HCT116 (cell line): ENCODE measurements at regions not wholly inside any gene's neighbourhood (a gene's known extent, or its start where the extent isn't known, plus 50 kb on each side); places are given as distances from the start of the nearest gene placed in this dataset.

Source experiments
- ATAC-seq: fragments of 200-7000 bp; cut with Tn5 transposase; 2 replicates; pipeline ENCODE4 v1.9.1; 2020; ENCODE audit warnings: mild to moderate bottlenecking, moderate library complexity
- BruUV-seq: library from RNA; stranded (reverse); fragments of 400-500 nt; replicated peaks from 2 replicates; lab custom pipeline; 2021; lab: Mats Ljungman, UMichigan
- CTCF ChIA-PET: fragments of 300-600 bp; sonication (Branson Sonifier 250); formaldehyde crosslinking; loops from one replicate; lab custom pipeline; 2021; ENCODE audit warnings: antibody characterized with exemption; lab: Charles Lee
- POLR2A ChIA-PET: fragments of 300-600, 350-600 bp; sonication (Branson Sonifier 250); formaldehyde crosslinking; loops from one replicate; lab custom pipeline; 2021; ENCODE audit warnings: antibody characterized with exemption; lab: Charles Lee
- RAD21 ChIA-PET, 2 experiments: fragments of 300-600 bp; sonication (Branson Sonifier 250); formaldehyde crosslinking; loops; one replicate each; lab custom pipeline; 2023; ENCODE audit warnings: low total read pairs in 2 of 2; ENCODE audit not compliant: uncharacterized antibody in 2 of 2, unreplicated experiment in 2 of 2, low non-redundant PET in 1 of 2; lab: Charles Lee
- DNase-seq: peaks from one replicate; pipeline ENCODE4 v3.0.0-alpha.2; 2010; ENCODE audit warnings: low read depth, low spot score
- H2AFZ ChIP-seq: fragments of 200-600 bp; shearing (Covaris generic), sonication (generic); 2 replicates; pipeline ENCODE4 v1.6.1; 2017; ENCODE audit warnings: low read depth, mixed run types, mixed read lengths, antibody characterized with exemption, low read length; ENCODE audit not compliant: poor library complexity, severe bottlenecking
- H3K27ac ChIP-seq: 2 replicates; pipeline ENCODE4 v1.5.1; 2012; ENCODE audit warnings: low read depth, low read length
- H3K27me3 ChIP-seq: fragments of 200-600 bp; sonication (generic); 2 replicates; pipeline ENCODE4 v1.6.1; 2016; ENCODE audit warnings: mixed run types, low read length, mixed read lengths; ENCODE audit not compliant: insufficient read depth
- H3K36me3 ChIP-seq, 2 experiments: fragments of 200-500 bp in 1 of 2; fragments of 200-600 bp in 1 of 2; sonication (Bioruptor generic) in 1 of 2; sonication (generic) in 1 of 2; 2 replicates each; pipeline versions ENCODE4 v1.5.1 to v1.6.1; 2014 to 2016; ENCODE audit warnings: low read length in 2 of 2, inconsistent platforms in 1 of 2, mixed read lengths in 1 of 2, mixed run types in 1 of 2; ENCODE audit not compliant: insufficient read depth in 2 of 2, control insufficient read depth in 1 of 2
- H3K4me1 ChIP-seq, 2 experiments: fragments of 200-600 bp in 1 of 2; sonication (generic) in 1 of 2; 2 replicates each; pipeline versions ENCODE4 v1.5.1 to v1.6.1; 2012 to 2017; ENCODE audit warnings: low read length in 2 of 2, inconsistent platforms in 1 of 2, mild to moderate bottlenecking in 1 of 2, mixed read lengths in 1 of 2, mixed run types in 1 of 2, moderate library complexity in 1 of 2; ENCODE audit not compliant: insufficient read depth in 2 of 2, control insufficient read depth in 1 of 2
- H3K4me2 ChIP-seq: fragments of 200-600 bp; sonication (generic); 2 replicates; pipeline ENCODE4 v1.6.1; 2017; ENCODE audit warnings: mixed run types, low read length, mixed read lengths
- H3K4me3 ChIP-seq, 2 experiments: fragments of 200-600 bp in 1 of 2; sonication (generic) in 1 of 2; replicated peaks in 1 of 2; 2 replicates each; pipeline ENCODE4 v1.5.1; 2011 to 2016; ENCODE audit warnings: low read length in 2 of 2, control low read depth in 1 of 2, low read depth in 1 of 2, mild to moderate bottlenecking in 1 of 2, mixed read lengths in 1 of 2, mixed run types in 1 of 2
- H3K79me2 ChIP-seq: fragments of 200-600 bp; sonication (generic); 2 replicates; pipeline ENCODE4 v1.6.1; 2017; ENCODE audit warnings: mild to moderate bottlenecking, mixed run types, low read length, moderate library complexity, mixed read lengths; ENCODE audit not compliant: insufficient read depth
- H3K9ac ChIP-seq: fragments of 200-600 bp; sonication (generic); 2 replicates; pipeline ENCODE4 v1.6.1; 2016; ENCODE audit warnings: low read length, mixed read lengths
- H3K9me2 ChIP-seq: fragments of 200-600 bp; sonication (generic), shearing (Covaris generic); 2 replicates; pipeline ENCODE4 v1.6.1; 2017; ENCODE audit warnings: mixed run types, mild to moderate bottlenecking, moderate library complexity; ENCODE audit not compliant: insufficient read depth
- H3K9me3 ChIP-seq, 2 experiments: fragments of 200-500 bp in 1 of 2; fragments of 200-600 bp in 1 of 2; sonication (Bioruptor generic) in 1 of 2; sonication (generic) in 1 of 2; 2 replicates each; pipeline ENCODE4 v1.6.1; 2014 to 2017; ENCODE audit warnings: low read length in 2 of 2, mixed read lengths in 2 of 2, inconsistent platforms in 1 of 2, low read depth in 1 of 2, mild to moderate bottlenecking in 1 of 2, mixed run types in 1 of 2, moderate library complexity in 1 of 2; ENCODE audit not compliant: control insufficient read depth in 1 of 2, insufficient read depth in 1 of 2
- H4K20me1 ChIP-seq: fragments of 200-600 bp; sonication (generic), shearing (Covaris generic); 2 replicates; pipeline ENCODE4 v1.6.1; 2017; ENCODE audit warnings: mixed run types, mild to moderate bottlenecking, moderate library complexity; ENCODE audit not compliant: insufficient read depth
- CEBPB ChIP-seq: IDR thresholded peaks from 2 replicates; pipeline ENCODE4 v1.6.1; 2012; ENCODE audit warnings: low read depth
- ELF1 ChIP-seq: IDR thresholded peaks from 2 replicates; pipeline ENCODE4 v1.6.1; 2012; ENCODE audit warnings: low read depth, borderline replicate concordance
- FOSL1 ChIP-seq: IDR thresholded peaks from 2 replicates; pipeline ENCODE4 v1.6.1; 2012; ENCODE audit warnings: low read depth
- POLR2A ChIP-seq: IDR thresholded peaks from 2 replicates; pipeline ENCODE4 v1.7.0; 2011; ENCODE audit warnings: borderline replicate concordance; ENCODE audit not compliant: insufficient read depth, insufficient read length; ENCODE audit errors: extremely low read depth
- POLR2AphosphoS5 ChIP-seq: IDR thresholded peaks from 2 replicates; pipeline ENCODE4 v1.6.1; 2011; ENCODE audit warnings: mild to moderate bottlenecking, low read depth, low read length, moderate library complexity
- RAD21 ChIP-seq: IDR thresholded peaks from 2 replicates; pipeline ENCODE4 v1.6.1; 2012; ENCODE audit warnings: low read depth, mild to moderate bottlenecking
- SP1 ChIP-seq: IDR thresholded peaks from 2 replicates; pipeline ENCODE4 v1.6.1; 2012; ENCODE audit warnings: low read depth
- YY1 ChIP-seq: IDR thresholded peaks from 2 replicates; pipeline ENCODE4 v1.6.1; 2011; ENCODE audit warnings: low read length, low read depth, moderate library complexity, mild to moderate bottlenecking; ENCODE audit not compliant: insufficient replicate concordance; ENCODE audit errors: extremely low read depth
- ZBTB33 ChIP-seq: IDR thresholded peaks from 2 replicates; pipeline ENCODE4 v1.6.1; 2011; ENCODE audit warnings: mild to moderate bottlenecking, low read length, moderate library complexity; ENCODE audit not compliant: insufficient replicate concordance; ENCODE audit errors: extremely low read depth
- ZFX ChIP-seq: fragments of 450-650 bp; IDR thresholded peaks from 2 replicates; pipeline ENCODE4 v1.6.1; 2017
- intact Hi-C: fragments of 100-400 bp; cut with micrococcal nuclease; formaldehyde crosslinking; loops from 2 replicates; pipeline ENCODE4 v1.10.0; 2022

- no peak overlapping the region for H3K4me3 ChIP-seq
- intact Hi-C loops, result no loop called here
- H3K79me2 ChIP-seq, result no peaks in the 10 kb centered on the region
- H3K36me3 ChIP-seq, result no peaks in the 10 kb centered on the region
- ChIA-PET CTCF (no interaction called here), POLR2A (no interaction called here), RAD21 (no interaction called here)
- H3K4me2 ChIP-seq, result no peak overlapping the region
- no peak for ATAC-seq
- no peak for DNase-seq
- no peak overlapping the region for H3K27ac ChIP-seq
- no peak for TF ChIP-seq RAD21
- TF ChIP-seq ELF1, result no peak
- no peak for TF ChIP-seq ZFX
- TF ChIP-seq FOSL1, result no peak
- TF ChIP-seq YY1, result no peak
- H3K9ac ChIP-seq, result no peak overlapping the region
- peaks cover 46% of the 10 kb centered on the region for H3K27me3 ChIP-seq
- no peaks in the 10 kb centered on the region for H3K4me1 ChIP-seq
- no peaks in the 10 kb centered on the region for H3K9me2 ChIP-seq
- no peaks in the 10 kb centered on the region for H4K20me1 ChIP-seq
- BruUV-seq, result no TSS peak
- H2AFZ ChIP-seq, result no peak overlapping the region
- no peaks in the 10 kb centered on the region for H3K9me3 ChIP-seq
These were observed 185.2 kb upstream of the SOX1 start for GRCh38 chr13:111881700-111882099.

- RAD21 ChIA-PET, result no interaction called here
- TF ChIP-seq CEBPB (no peak), ZBTB33 (no peak), RAD21 (no peak), POLR2A (no peak), POLR2AphosphoS5 (no peak), SP1 (no peak), YY1 (no peak), ELF1 (no peak)
- no TSS peak for BruUV-seq
- CTCF ChIA-PET, result no interaction called here
- no peak overlapping the region for H3K4me3 ChIP-seq
- DNase-seq (no peak), ATAC-seq (no peak)
- H3K9ac ChIP-seq, result no peak overlapping the region
- H3K27me3 ChIP-seq, result peaks cover 43% of the 10 kb centered on the region
- no peaks in the 10 kb centered on the region for H4K20me1 ChIP-seq
- H3K9me2 ChIP-seq, result no peaks in the 10 kb centered on the region
- H3K4me2 ChIP-seq, result no peak overlapping the region
- H3K9me3 ChIP-seq, result no peaks in the 10 kb centered on the region
- intact Hi-C loops, result no loop called here
- POLR2A ChIA-PET, result no interaction called here
- no peaks in the 10 kb centered on the region for H3K4me1 ChIP-seq
- H2AFZ ChIP-seq, result no peak overlapping the region
- no peak overlapping the region for H3K27ac ChIP-seq
- no peaks in the 10 kb centered on the region for H3K36me3 ChIP-seq
- no peaks in the 10 kb centered on the region for H3K79me2 ChIP-seq
These were observed 184.6 kb upstream of the SOX1 start for GRCh38 chr13:111882351-111882750.
